Coronary artery (tissue), 2 donors: ENCODE measurements at regions not wholly inside any gene's neighbourhood (a gene's known extent, or its start where the extent isn't known, plus 50 kb on each side); places are given as distances from the start of the nearest gene placed in this dataset.
A peak's percentile ranks its signal among the peaks of the same experiment; 100 is the strongest.
"Not testable (repeated sequence)": the region's sequence is repeated elsewhere in the genome, so short reads cannot be mapped to it uniquely, and the experiment has no call there.

ENCODE experiments used
- DNase-seq: peaks from one replicate; pipeline ENCODE4 v3.0.0-alpha.2; 2017; ENCODE audit warnings: low spot score
- H3K27ac ChIP-seq, 2 donors: fragments of 200-600 bp; sonication (generic); one replicate each; pipeline ENCODE4 v1.5.1; 2016 to 2019
- H3K4me3 ChIP-seq: fragments of 200-600 bp; sonication (generic); 2 replicates; pipeline ENCODE4 v1.5.1; 2016; ENCODE audit warnings: mild to moderate bottlenecking, moderate library complexity
- CTCF ChIP-seq: fragments of 200-600 bp; sonication (generic); IDR thresholded peaks from one replicate; pipeline ENCODE4 v1.5.1; 2019; ENCODE audit warnings: antibody characterized with exemption

- Histone ChIP-seq H3K27ac (no peak overlapping the region), H3K4me3 (no peak overlapping the region)
- no peak for DNase-seq
- TF ChIP-seq CTCF: no peak
Measured at GRCh38 chr18:76274468-76275289, 220.4 kb downstream of the ZNF516 start.

GRCh38 chr18:76273956-76274355 is 221.1 kb downstream of the ZNF516 start:
- Histone ChIP-seq H3K27ac (no peak overlapping the region), H3K4me3 (no peak overlapping the region)
- no peak for DNase-seq
- TF ChIP-seq CTCF: no peak

- no peak for DNase-seq
- H3K4me3 ChIP-seq: no peak overlapping the region
- TF ChIP-seq CTCF: no peak
- H3K27ac ChIP-seq: no peak overlapping the region
Measured at GRCh38 chr18:76273036-76273545, 222.0 kb downstream of the ZNF516 start.

DNA sequence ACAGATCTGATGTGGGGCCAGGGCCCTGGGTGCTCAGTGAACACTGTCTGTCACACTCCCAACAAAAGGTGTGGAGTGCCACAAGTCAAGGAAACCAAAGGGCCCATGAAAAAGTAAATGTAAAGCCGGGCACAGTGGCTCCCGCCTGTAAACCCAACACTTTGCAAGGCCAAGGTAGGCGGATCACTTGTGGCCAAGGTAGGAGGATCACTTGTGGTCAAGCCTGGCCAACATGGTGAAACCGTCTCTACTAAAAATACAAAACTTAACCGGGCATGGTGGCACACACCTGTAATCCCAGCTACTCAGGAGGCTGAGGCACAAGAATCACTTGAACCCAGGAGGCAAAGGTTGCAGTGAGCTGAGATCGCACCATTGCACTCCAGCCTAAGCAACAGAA is 227.6 kb downstream of the ZNF516 start:
- H3K27ac ChIP-seq, H3K4me3 ChIP-seq, DNase-seq: not testable (repeated sequence)

DNA sequence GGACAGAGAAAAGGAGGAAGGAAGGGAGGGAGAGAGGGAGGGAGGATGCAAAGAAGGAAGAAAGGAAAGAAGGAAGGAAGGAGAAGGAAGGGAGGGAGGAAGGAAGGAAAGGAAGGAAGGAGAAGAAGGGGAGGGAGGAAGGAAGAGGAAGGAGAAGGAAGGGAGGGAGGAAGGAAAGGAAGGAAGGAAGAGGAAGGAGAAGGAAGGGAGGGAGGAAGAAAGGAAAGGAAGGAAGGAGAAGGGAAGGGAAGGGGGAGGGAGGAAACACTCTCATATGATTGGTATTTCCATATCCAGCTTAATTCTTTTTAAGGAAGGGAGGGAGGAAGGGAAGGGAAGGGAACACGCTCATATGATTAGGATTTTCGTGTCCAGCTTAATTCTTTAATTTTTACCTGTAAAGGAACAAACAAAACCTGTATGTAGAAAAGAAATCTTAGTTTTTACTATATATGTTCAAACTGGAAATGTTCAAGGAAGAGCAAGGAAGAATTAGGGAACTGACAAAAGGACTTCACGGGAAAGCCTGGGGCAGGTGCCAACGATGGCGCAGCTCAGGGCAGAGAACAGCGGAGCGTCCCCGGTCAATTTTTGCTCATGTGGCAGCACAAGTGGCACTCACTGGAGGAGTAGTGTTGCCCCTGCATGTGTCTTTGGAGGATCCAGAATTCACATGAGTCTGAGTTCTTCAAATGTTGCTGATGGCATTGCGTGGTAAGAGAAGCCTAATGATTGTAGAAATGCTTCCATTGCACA is 228.6 kb downstream of the ZNF516 start:
- peak overlapping the region; percentile 52 for H3K4me3 ChIP-seq
- no peak for TF ChIP-seq CTCF
- DNase-seq: no peak
- peak overlapping the region; percentile 55 to 66 for H3K27ac ChIP-seq

DNA sequence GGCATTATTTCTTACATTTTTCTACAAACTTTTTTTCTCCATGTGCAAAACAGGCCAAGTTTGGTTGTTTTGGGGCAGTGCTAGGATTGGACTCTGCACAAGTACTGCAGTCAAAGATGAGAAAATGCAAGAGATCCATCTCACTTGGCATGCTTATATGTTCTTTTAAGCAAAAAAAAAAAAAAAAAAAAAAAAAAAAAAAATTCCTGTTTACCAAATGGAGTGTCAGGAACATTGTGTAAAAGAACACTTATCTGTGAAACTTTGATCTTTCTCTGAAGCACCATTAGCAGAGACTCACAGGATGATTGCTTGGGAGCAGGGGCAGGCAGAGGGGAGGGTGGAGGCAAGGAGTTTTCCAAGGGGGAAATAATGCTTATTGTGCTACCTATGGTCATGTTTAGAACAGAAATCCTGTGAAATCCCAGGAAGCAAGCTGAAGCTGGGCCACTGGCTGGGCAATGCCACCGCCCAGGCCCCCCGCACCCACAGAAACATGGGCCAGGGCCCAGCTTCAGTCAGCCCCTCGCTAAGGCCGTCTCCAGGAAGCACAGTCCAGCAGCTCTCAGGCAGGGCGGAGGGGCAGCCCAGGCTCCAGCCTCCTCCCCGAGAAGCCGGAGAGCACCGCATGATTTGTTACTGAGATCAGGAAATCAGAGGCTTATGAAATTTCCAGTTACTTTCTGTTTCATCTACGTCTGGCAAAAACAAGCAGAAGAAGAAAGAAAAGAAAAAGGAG is 229.4 kb downstream of the ZNF516 start:
- peak overlapping the region; percentile 52 for H3K4me3 ChIP-seq
- no peak for DNase-seq
- H3K27ac ChIP-seq: peak overlapping the region; percentile 55 to 79
- TF ChIP-seq CTCF: no peak

- no peak for TF ChIP-seq CTCF
- H3K4me3 ChIP-seq: no peak overlapping the region
- peak overlapping the region in 1 of 2 donors; percentile 66 for H3K27ac ChIP-seq
- no peak for DNase-seq
Measured at GRCh38 chr18:76264876-76265250, 230.2 kb downstream of the ZNF516 start.
